ENCODE measurements at regions not wholly inside any gene's neighbourhood (a gene's known extent, or its start where the extent isn't known, plus 50 kb on each side); places are given as distances from the start of the nearest gene placed in this dataset.

DNA sequence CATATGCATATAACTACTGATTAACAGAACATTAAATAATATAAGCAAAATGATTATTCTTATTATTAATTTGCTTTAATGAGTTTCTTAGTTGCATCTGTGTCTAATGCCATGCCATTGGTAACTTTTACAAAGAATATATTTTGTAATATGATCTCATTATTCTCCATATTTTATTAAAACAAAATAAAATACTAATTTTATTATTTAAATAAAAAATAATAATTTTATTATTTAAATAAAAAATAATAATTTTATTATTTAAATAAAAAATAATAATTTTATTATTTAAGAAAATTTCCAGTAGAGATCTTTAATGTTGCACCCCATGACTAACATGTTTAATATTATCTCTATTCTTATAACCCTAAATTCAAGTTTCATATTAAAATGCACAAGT lies 771.1 kb downstream of the NR2F2 start:
- Histone ChIP-seq H3K27me3 (ENCODE audit: control insufficient read depth in 2 of 2, insufficient read depth in 2 of 2, low read length in 2 of 2) (no peaks in the 10 kb centered on the region), H3K9me1 (replicated peaks; ENCODE audit: control insufficient read depth, extremely low read depth, insufficient read depth, low read length) (no peaks in the 10 kb centered on the region), H3K4me2 (ENCODE audit: insufficient read depth, low read length) (no peak overlapping the region), H4K20me1 (replicated peaks; ENCODE audit: control insufficient read depth, extremely low read depth, insufficient read depth, low read length) (no peaks in the 10 kb centered on the region), H3K27ac (ENCODE audit: insufficient read depth, low read depth, low read length) (no peak overlapping the region), H3K4me3 (replicated peaks in 1 of 3; ENCODE audit: insufficient read depth in 1 of 3, low read depth in 1 of 3, low read length in 3 of 3) (no peak overlapping the region), H3K9me3 (replicated peaks; ENCODE audit: control insufficient read depth, insufficient read depth, low read length) (no peaks in the 10 kb centered on the region), H3K4me1 (ENCODE audit: control insufficient read depth, extremely low read depth, insufficient read depth, low read length) (no peaks in the 10 kb centered on the region), H3K36me3 (ENCODE audit: control insufficient read depth in 2 of 2, extremely low read depth in 1 of 2, insufficient read depth in 2 of 2, low read length in 2 of 2) (no peaks in the 10 kb centered on the region), H3K9ac (replicated peaks; ENCODE audit: extremely low read depth, insufficient read depth, low read length) (no peak overlapping the region), H2AFZ (ENCODE audit: low read depth, low read length) (no peak overlapping the region), H3K79me2 (ENCODE audit: control insufficient read depth, insufficient read depth, low read length) (no peaks in the 10 kb centered on the region)
- intact Hi-C loops (cut with micrococcal nuclease), result no loop called here
- CTCF ChIA-PET, result no interaction called here
- POLR2A ChIA-PET, result no interaction called here
- dilution Hi-C loops (cut with MboI; ENCODE audit: extremely low pct_ligation_motif_present, low sequenced_read_pairs), result no loop called here
- no peak for DNase-seq (ENCODE audit: low read depth, low spot score)
- no TSS peak for BruUV-seq (replicated peaks)
- no peak for TF ChIP-seq EZH2 (IDR thresholded peaks at IDR 0.05; ENCODE audit: borderline replicate concordance, low read depth, low read length, severe bottlenecking)
- TF ChIP-seq, protein P1, sequence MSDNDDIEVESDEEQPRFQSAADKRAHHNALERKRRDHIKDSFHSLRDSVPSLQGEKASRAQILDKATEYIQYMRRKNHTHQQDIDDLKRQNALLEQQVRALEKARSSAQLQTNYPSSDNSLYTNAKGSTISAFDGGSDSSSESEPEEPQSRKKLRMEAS (IDR thresholded peaks at IDR 0.05; ENCODE audit: insufficient read depth, insufficient read length), result no peak
- TF ChIP-seq GATA2 (IDR thresholded peaks at IDR 0.05; ENCODE audit: insufficient read depth, insufficient read length, low read depth, low read length), result no peak
- no peak for TF ChIP-seq JUN (IDR thresholded peaks at IDR 0.05; ENCODE audit: borderline replicate concordance, insufficient read depth, insufficient read length, low read depth)
- TF ChIP-seq FOS (IDR thresholded peaks at IDR 0.05; ENCODE audit: borderline replicate concordance, insufficient read depth, low read length), result no peak
- TF ChIP-seq POLR2A (IDR thresholded peaks at IDR 0.05; ENCODE audit: low read depth, low read length), result no peak
- TF ChIP-seq POLR2AphosphoS5 (IDR thresholded peaks at IDR 0.05; ENCODE audit: insufficient read depth, low read depth, low read length), result no peak
- TF ChIP-seq CTCF (IDR thresholded peaks at IDR 0.05; ENCODE audit: extremely low read depth in 1 of 2, insufficient read depth in 1 of 2, low read depth in 1 of 2, low read length in 2 of 2), result no peak
- TF ChIP-seq MYC (IDR thresholded peaks at IDR 0.05; ENCODE audit: low read depth, low read length), result no peak
- no peak for FAIRE-seq

Data from endothelial cell of umbilical vein (primary cell).